A549 (cell line): ENCODE measurements at regions not wholly inside any gene's neighbourhood (a gene's known extent, or its start where the extent isn't known, plus 50 kb on each side); places are given as distances from the start of the nearest gene placed in this dataset.

Source experiments
- ATAC-seq, 2 experiments: fragments of 200-7000 bp in 1 of 2; fragments of >200 bp in 1 of 2; cut with Nextera tagmentation in 1 of 2; cut with Tn5 transposase in 1 of 2; 3 replicates each; pipeline versions ENCODE4 v1.8.0 to v1.9.1; 2018 to 2020; ENCODE audit warnings: mild to moderate bottlenecking in 1 of 2, moderate library complexity in 1 of 2
- CTCF ChIA-PET: fragments of 300-600 bp; sonication (Branson Sonifier 250); formaldehyde crosslinking; extraction: SDS; loops from one replicate; lab custom pipeline; 2021; ENCODE audit warnings: antibody characterized with exemption, inconsistent platforms; lab: Yijun Ruan, JAX
- POLR2A ChIA-PET: fragments of 350-600 bp; formaldehyde crosslinking; extraction: SDS; loops from one replicate; lab custom pipeline; 2021; ENCODE audit warnings: antibody characterized with exemption, inconsistent platforms; lab: Yijun Ruan, JAX
- DNase-seq, 2 experiments: peaks; one replicate each; pipeline versions ENCODE4 v3.0.0 to v3.0.0-alpha.2; 2011 to 2016; ENCODE audit warnings: low read depth in 1 of 2, low spot score in 1 of 2
- FAIRE-seq: peaks from 2 replicates; lab custom pipeline; 2011; peaks lifted over from hg19 to GRCh38; lab: Jason Lieb, UNC
- H3K27ac ChIP-seq, 2 experiments: fragments of >200 bp; sonication (Bioruptor Twin); formaldehyde crosslinking; 3 replicates each; pipeline ENCODE4 v1.5.1; 2016 to 2017
- H3K4me1 ChIP-seq: fragments of >200 bp; sonication (Bioruptor Twin); formaldehyde crosslinking; 3 replicates; pipeline ENCODE4 v1.6.1; 2016
- H3K4me2 ChIP-seq: fragments of >200 bp; sonication (Bioruptor Twin); formaldehyde crosslinking; 3 replicates; pipeline ENCODE4 v1.6.1; 2016
- H3K4me3 ChIP-seq: fragments of >200 bp; sonication (Bioruptor Twin); formaldehyde crosslinking; 3 replicates; pipeline ENCODE4 v1.5.1; 2016
- H3K9me3 ChIP-seq: fragments of >200 bp; sonication (Bioruptor Twin); formaldehyde crosslinking; 3 replicates; pipeline ENCODE4 v1.6.1; 2016
- ATOH8 ChIP-seq: fragments of 250-450 bp; sonication (Bioruptor Pico); IDR thresholded peaks from 2 replicates; pipeline ENCODE4 v1.5.0; 2020; ENCODE audit warnings: low read depth, mild to moderate bottlenecking, moderate library complexity
- BCL3 ChIP-seq: fragments of >200 bp; sonication (Bioruptor Twin); formaldehyde crosslinking; IDR thresholded peaks from 3 replicates; pipeline ENCODE4 v1.6.1; 2016
- BHLHE40 ChIP-seq: IDR thresholded peaks from 2 replicates; pipeline ENCODE4 v1.6.1; 2012; ENCODE audit warnings: low read depth, low read length, inconsistent platforms
- CBX8 ChIP-seq: fragments of 200-600 bp; sonication (generic); IDR thresholded peaks from 2 replicates; pipeline ENCODE4 v1.6.1; 2016
- CHD4 ChIP-seq: fragments of 200-600 bp; sonication (generic); IDR thresholded peaks from 2 replicates; pipeline ENCODE4 v1.6.1; 2016; ENCODE audit warnings: antibody characterized with exemption, mild to moderate bottlenecking, borderline replicate concordance
- EHF ChIP-seq: fragments of 250-450 bp; sonication (Bioruptor Pico); IDR thresholded peaks from 2 replicates; pipeline ENCODE4 v1.5.0; 2020; ENCODE audit warnings: mild to moderate bottlenecking
- EHMT2 ChIP-seq: fragments of 200-600 bp; sonication (generic); IDR thresholded peaks from 2 replicates; pipeline ENCODE4 v1.6.1; 2016; ENCODE audit warnings: antibody characterized with exemption, low read depth, mild to moderate bottlenecking, moderate library complexity
- EP300 ChIP-seq, 2 experiments: fragments of >200 bp; sonication (Bioruptor Twin); formaldehyde crosslinking; IDR thresholded peaks; 2 replicates in 1 of 2; 3 replicates in 1 of 2; pipeline ENCODE4 v1.6.1; 2016 to 2017
- FOSL2 ChIP-seq, 2 experiments: fragments of 450-650 bp in 1 of 2; fragments of >200 bp in 1 of 2; sonication (Bioruptor Twin) in 1 of 2; formaldehyde crosslinking; IDR thresholded peaks; 2 replicates each; pipeline versions ENCODE4 v1.5.0 to v1.6.1; 2016 to 2020; ENCODE audit warnings: mild to moderate bottlenecking in 1 of 2, moderate library complexity in 1 of 2
- HES2 ChIP-seq: fragments of >200 bp; sonication (Bioruptor Twin); formaldehyde crosslinking; IDR thresholded peaks from 2 replicates; pipeline ENCODE4 v1.6.1; 2016
- HOXA7 ChIP-seq: fragments of 250-450 bp; sonication (Bioruptor Pico); IDR thresholded peaks from 2 replicates; pipeline ENCODE4 v1.5.0; 2020; ENCODE audit warnings: mild to moderate bottlenecking, moderate library complexity
- HOXB13 ChIP-seq: fragments of 250-450 bp; sonication (Bioruptor Pico); IDR thresholded peaks from 2 replicates; pipeline ENCODE4 v1.5.0; 2020; ENCODE audit warnings: low read depth, mild to moderate bottlenecking, moderate library complexity
- JUN ChIP-seq, 2 experiments: fragments of >200 bp; sonication (Bioruptor Twin); formaldehyde crosslinking; IDR thresholded peaks; 2 replicates in 1 of 2; 3 replicates in 1 of 2; pipeline ENCODE4 v1.6.1; 2016 to 2017
- JUNB ChIP-seq: fragments of >200 bp; sonication (Bioruptor Twin); formaldehyde crosslinking; IDR thresholded peaks from 2 replicates; pipeline ENCODE4 v1.6.1; 2016
- KDM1A ChIP-seq: fragments of 200-600 bp; sonication (generic); IDR thresholded peaks from 2 replicates; pipeline ENCODE4 v1.6.1; 2016; ENCODE audit warnings: low read depth, mild to moderate bottlenecking
- KDM5A ChIP-seq: fragments of 200-600 bp; sonication (generic); IDR thresholded peaks from 2 replicates; pipeline ENCODE4 v1.6.1; 2016; ENCODE audit warnings: antibody characterized with exemption, mild to moderate bottlenecking
- MAFK ChIP-seq: fragments of 450-650 bp; IDR thresholded peaks from 2 replicates; pipeline ENCODE4 v1.6.1; 2014; ENCODE audit not compliant: partially characterized antibody
- MAX ChIP-seq: IDR thresholded peaks from 2 replicates; pipeline ENCODE4 v1.6.1; 2012
- MYC ChIP-seq: IDR thresholded peaks from 2 replicates; pipeline ENCODE4 v1.6.1; 2012; ENCODE audit warnings: mild to moderate bottlenecking, inconsistent platforms, low read length, improper control_type of control experiment, borderline replicate concordance
- NPAS2 ChIP-seq: fragments of 250-450 bp; sonication (Bioruptor Pico); IDR thresholded peaks from 2 replicates; pipeline ENCODE4 v1.8.0; 2022; ENCODE audit warnings: mild to moderate bottlenecking, moderate library complexity, borderline replicate concordance
- NR3C1 ChIP-seq: fragments of >200 bp; sonication (Bioruptor Twin); formaldehyde crosslinking; IDR thresholded peaks from 3 replicates; pipeline ENCODE4 v1.6.1; 2017
- PBX3 ChIP-seq: IDR thresholded peaks from 2 replicates; pipeline ENCODE4 v1.6.1; 2012
- PHF8 ChIP-seq: fragments of 200-600 bp; sonication (generic); IDR thresholded peaks from 2 replicates; pipeline ENCODE4 v1.6.1; 2016; ENCODE audit warnings: low read depth, mild to moderate bottlenecking, antibody characterized with exemption, moderate library complexity, borderline replicate concordance
- RCOR1 ChIP-seq: fragments of 150-350 bp; IDR thresholded peaks from 2 replicates; pipeline ENCODE4 v1.6.1; 2014; ENCODE audit warnings: antibody characterized with exemption, low read length, low read depth
- TP53 ChIP-seq: fragments of 250-450 bp; sonication (Bioruptor Pico); IDR thresholded peaks from 2 replicates; pipeline ENCODE4 v1.5.0; 2021; ENCODE audit warnings: mild to moderate bottlenecking, moderate library complexity
- USF2 ChIP-seq: fragments of 450-650 bp; IDR thresholded peaks from 2 replicates; pipeline ENCODE4 v1.6.1; 2014; ENCODE audit warnings: antibody characterized with exemption
- ZNF302 ChIP-seq: fragments of 250-450 bp; sonication (Bioruptor Pico); IDR thresholded peaks from 2 replicates; pipeline ENCODE4 v1.9.0; 2021; ENCODE audit warnings: inconsistent platforms, mild to moderate bottlenecking, moderate library complexity
- WGBS: methylation state at CpG from one replicate; pipeline ENCODE4 v1.1.6; 2017; ENCODE audit errors: missing lambda C conversion rate; 5-methylcytosine and 5-hydroxymethylcytosine counted together

GRCh38 chr4:177070533-177071058, 239.1 kb upstream of the NEIL3 start:
- no peak for FAIRE-seq
- 90% methylated on average over 2 of the region's 2 CpGs for WGBS
- no peak overlapping the region for H3K4me2 ChIP-seq
- H3K4me3 ChIP-seq: no peak overlapping the region
- no peak for DNase-seq
- 0 out of 6 replicates have a peak overlapping the region, but pooled peaks of 1 of the 2 experiments have one; percentile 31 for H3K27ac ChIP-seq
- TF ChIP-seq EHF (CRISPR knock-in tag) (no peak), MAFK (peak; percentile 44), EHMT2 (no peak), NR3C1 (no peak)
- POLR2A ChIA-PET: no interaction called here
- ATAC-seq: no peak
- H3K4me1 ChIP-seq: no peaks in the 10 kb centered on the region
- CTCF ChIA-PET: no interaction called here
- H3K9me3 ChIP-seq: no peaks in the 10 kb centered on the region

- no peak overlapping the region for H3K4me3 ChIP-seq
- H3K27ac ChIP-seq: no peak overlapping the region
- ChIA-PET POLR2A (no interaction called here), CTCF (no interaction called here)
- 51% methylated on average over 4 of the region's 4 CpGs for WGBS
- TF ChIP-seq RCOR1: no peak
- DNase-seq: no peak
- ATAC-seq: no peak
- no peak for FAIRE-seq
- H3K4me1 ChIP-seq: no peaks in the 10 kb centered on the region
- no peak overlapping the region for H3K4me2 ChIP-seq
- H3K9me3 ChIP-seq: no peaks in the 10 kb centered on the region
Observed at GRCh38 chr4:177077095-177077971, 232.3 kb upstream of the NEIL3 start.

GRCh38 chr4:177079327-177079726, 230.3 kb upstream of the NEIL3 start:
- no peak for DNase-seq
- no peak; a peak in 1 of 6 replicates for ATAC-seq
- CTCF ChIA-PET: interaction anchor here (0.9 kb wide), 1 partner anchor 13 kb away, joined by 3 read pairs; no protein-coding TSS in a partner anchor

GRCh38 chr4:177080388-177080787, 229.3 kb upstream of the NEIL3 start:
- CTCF ChIA-PET: no interaction called here
- ATAC-seq: no peak
- POLR2A ChIA-PET: no interaction called here
- H3K9me3 ChIP-seq: no peaks in the 10 kb centered on the region
- no peak overlapping the region for H3K4me3 ChIP-seq
- DNase-seq: no peak
- no peaks in the 10 kb centered on the region for H3K4me1 ChIP-seq
- H3K27ac ChIP-seq: no peak overlapping the region
- 65% methylated on average over 5 of the region's 5 CpGs for WGBS
- no peak for FAIRE-seq
- no peak overlapping the region for H3K4me2 ChIP-seq
- TF ChIP-seq HOXB13 (CRISPR knock-in tag) (no peak), USF2 (no peak), CHD4 (no peak), KDM5A (no peak), PBX3 (no peak), MAFK (no peak), EHF (CRISPR knock-in tag) (no peak), TP53 (CRISPR knock-in tag) (no peak), BHLHE40 (no peak), EP300 (IDR thresholded peaks at IDR 0.05) (no peak), ATOH8 (no peak), MAX (no peak), HOXA7 (CRISPR knock-in tag) (no peak)

More at GRCh38 chr4:177079327-177079726, 230.3 kb upstream of the NEIL3 start:
- Histone ChIP-seq H3K9me3 (no peaks in the 10 kb centered on the region), H3K4me3 (no peak overlapping the region)
- TF ChIP-seq HES2 (no peak), KDM1A (no peak), BHLHE40 (no peak), PHF8 (no peak), FOSL2 (IDR thresholded peaks at IDR 0.05) (no peak), FOSL2 (CRISPR knock-in tag; IDR thresholded peaks at IDR 0.05) (no peak), JUNB (no peak), BCL3 (no peak), HOXA7 (CRISPR knock-in tag) (no peak), ZNF302 (CRISPR knock-in tag) (no peak), JUN (IDR thresholded peaks at IDR 0.05) (no peak), TP53 (CRISPR knock-in tag) (no peak), HOXB13 (CRISPR knock-in tag) (no peak), CBX8 (no peak), NPAS2 (CRISPR knock-in tag) (no peak), MYC (no peak)
- TF ChIP-seq, all 56 proteins: peak for 0
- H3K4me2 ChIP-seq: no peak overlapping the region
- no peak overlapping the region for H3K27ac ChIP-seq
- POLR2A ChIA-PET: no interaction called here
- no peak for FAIRE-seq
- whole genome bisulfite sequencing: 21% methylated on average over 3 of the region's 3 CpGs
- H3K4me1 ChIP-seq: no peaks in the 10 kb centered on the region
